HG03108 (cell line): ENCODE measurements at regions not wholly inside any gene's neighbourhood (a gene's known extent, or its start where the extent isn't known, plus 50 kb on each side); places are given as distances from the start of the nearest gene placed in this dataset.

Experiments
- ATAC-seq: cut with Tn5 transposase; IDR thresholded peaks from one replicate; pipeline ENCODE4 v1.9.1; 2021; ENCODE audit warnings: moderate library complexity; ENCODE audit not compliant: unreplicated experiment

DNA sequence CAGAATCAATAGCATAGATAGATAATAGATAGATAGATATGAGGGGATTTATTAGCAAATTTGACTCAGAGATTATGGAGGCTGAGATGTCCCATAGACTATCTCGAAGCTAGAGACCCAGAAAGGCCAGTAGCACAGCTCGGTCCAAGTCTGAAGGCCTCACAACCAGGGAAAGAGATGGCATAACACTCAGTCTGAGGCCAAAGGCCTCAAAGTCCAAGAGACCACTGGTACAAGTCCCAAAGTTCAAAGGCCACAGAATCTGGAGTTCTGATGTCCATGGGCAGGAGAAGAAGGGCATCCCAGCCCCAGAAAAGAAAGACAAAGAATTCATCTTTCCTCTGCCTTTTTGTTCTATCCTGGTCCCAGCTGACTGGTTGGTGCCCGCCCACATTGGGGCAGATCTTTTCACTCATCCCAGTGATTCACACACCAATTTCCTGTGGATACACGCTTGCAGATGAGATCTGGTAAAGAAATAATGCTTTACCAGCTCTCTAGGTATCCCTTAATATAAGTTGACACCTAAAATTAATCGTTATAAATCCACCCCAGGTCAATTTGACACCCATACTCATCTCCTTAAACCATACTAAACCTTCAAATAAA is 127.8 kb upstream of the FBN2 start:
- no peak for ATAC-seq

DNA sequence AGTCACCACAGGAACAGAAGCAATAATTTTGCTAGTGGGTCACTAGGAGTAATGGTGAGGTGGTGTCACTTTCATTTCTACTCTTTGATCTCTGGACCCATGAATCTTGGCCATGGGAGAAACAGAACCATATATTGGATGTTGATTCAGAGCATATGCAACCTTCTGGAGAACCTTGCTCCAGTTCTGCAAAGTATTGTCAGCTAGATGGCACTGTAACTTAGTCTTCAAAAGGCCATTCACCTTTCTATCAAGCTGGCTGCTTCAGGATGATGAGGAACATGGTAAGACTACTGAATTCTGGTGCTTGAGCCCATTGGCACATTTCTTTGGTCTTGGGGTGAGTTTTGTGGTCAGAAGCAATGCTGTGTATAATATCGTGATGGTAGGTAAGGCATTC is 129.1 kb upstream of the FBN2 start:
- no peak for ATAC-seq

DNA sequence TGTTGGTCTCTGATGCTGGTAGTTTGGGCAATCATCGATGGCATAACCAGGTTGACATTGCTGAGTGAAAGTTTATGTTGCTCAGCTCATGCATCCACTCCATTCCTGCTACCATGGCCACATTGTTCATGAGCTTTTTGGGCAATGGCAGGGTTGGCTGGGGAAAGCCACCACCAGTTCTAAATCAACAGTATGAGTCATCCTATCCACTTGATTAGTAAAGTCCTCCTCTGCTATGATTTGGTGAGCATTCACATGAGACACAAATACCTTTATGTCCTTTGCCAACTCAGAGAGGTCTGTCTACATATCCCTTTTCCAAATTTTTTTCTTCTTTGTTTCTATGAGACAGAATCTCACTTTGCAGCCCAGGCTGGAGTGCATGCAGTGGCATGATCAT is 129.7 kb upstream of the FBN2 start:
- ATAC-seq: no peak

DNA sequence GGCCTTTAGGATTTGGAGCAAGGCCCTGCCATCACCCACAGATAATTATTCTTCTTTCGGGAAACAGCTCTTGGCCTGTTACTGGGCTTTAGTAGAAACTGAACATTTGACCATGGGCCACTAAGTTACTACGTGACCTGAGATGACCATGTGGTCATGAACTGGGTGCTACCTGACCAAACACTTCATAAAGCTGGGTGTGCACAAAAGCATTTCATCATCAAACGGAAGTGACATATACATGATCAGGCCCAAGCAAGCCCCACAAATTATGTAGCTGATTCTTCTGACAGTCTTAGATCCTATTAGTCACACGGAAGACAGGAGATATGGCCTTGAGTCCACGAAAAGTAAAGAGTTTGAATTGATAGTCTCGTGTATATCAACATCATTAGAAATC is 130.9 kb upstream of the FBN2 start:
- ATAC-seq: no peak

DNA sequence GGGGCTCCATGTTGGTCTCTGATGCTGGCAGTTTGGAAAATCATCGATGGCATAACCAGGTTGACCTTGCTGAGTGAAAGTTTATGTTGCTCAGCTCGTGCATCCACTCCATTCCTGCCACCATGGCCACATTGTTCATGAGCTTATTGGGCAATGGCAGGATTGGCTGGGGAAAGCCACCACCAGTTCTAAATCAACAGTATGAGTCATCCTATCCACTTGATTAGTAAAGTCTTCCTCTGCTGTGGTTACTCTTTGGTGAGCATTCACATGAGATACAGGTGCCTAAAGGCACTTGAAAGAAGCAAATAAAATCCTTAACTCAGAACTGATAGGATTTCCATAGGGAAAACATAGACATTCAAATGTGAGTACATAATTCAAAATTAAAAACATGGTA is 131.8 kb upstream of the FBN2 start:
- ATAC-seq: no peak

DNA sequence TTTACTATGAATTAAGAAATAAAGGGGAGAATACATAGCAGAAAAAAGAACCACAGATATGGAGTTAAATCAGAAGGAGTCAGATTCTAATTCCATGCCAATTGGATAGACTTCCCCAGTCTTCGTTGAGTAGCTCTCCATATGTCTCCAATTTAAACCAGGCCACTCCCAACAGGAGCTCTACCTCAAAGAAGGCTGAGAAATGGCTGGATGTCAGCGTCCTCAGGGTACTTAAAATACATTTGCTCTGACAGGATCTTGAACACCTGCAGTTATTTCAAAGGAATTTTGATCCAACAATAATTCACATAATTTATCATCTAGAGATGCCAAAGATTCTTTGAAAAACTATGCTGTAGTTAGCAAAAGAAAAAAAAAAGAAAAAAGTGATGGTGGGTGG is 133.9 kb upstream of the FBN2 start:
- ATAC-seq: no peak

DNA sequence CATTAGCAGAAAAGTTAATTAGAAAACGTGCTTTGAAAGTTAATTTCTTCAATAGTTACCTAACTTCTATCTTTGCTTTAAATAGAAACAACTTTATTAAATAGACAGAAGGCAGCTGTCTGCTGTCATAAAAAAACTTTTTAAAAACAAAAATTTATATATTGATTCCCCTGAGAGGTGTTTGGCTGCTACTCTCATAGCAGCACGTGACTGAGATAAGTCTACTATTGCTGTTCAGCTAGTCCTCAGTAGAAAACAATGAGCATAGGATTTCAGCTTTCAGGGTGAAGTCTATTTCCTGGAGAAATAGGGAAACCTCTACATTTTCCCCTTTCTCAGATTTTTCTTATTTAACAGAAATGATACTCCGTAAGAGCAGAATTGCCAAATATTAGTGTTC is 135.0 kb upstream of the FBN2 start:
- no peak for ATAC-seq

DNA sequence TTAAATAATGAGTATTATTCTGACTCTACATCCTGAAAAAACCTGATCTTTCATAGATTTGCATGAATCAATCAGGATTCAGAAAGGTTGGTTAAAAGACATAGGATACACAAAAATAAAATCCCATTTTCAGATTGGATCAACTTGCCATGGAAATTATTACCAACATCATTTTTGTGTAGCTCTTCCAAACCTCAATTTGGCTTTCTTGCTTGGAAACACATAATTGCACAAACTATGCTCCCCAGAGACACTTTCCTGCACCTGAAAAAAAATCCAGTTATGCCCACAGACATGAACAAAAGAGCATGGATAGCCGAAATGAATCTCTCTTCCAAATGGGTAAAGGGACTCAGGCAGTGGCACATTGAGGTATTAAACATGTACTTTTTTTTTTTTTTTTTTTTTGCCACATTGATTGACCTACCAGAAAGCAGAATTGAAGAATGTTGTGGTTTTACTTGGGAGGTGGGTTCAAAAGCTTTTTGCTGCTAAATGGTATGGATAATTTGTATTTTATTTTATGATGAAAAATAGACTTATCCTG is 135.4 kb upstream of the FBN2 start:
- no peak for ATAC-seq

DNA sequence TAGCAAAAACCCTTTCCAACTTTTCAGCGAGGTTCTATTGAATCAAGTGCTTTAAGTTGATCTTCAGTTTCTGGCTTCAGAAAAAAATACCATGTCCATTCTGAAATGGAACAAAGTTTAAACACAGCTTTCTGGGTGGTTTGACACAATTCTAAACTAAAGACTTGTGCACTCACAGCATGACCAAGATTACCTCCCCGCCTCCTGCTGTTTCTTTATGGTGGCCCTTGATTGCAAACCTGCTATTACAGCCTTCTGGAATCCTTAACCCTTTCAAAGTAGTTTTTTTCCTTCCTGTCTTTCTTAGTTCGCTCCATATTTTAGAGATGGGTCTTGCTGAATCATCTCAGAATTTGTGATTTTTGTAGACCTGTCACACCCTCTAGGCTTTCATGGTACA is 135.9 kb upstream of the FBN2 start:
- ATAC-seq: no peak

DNA sequence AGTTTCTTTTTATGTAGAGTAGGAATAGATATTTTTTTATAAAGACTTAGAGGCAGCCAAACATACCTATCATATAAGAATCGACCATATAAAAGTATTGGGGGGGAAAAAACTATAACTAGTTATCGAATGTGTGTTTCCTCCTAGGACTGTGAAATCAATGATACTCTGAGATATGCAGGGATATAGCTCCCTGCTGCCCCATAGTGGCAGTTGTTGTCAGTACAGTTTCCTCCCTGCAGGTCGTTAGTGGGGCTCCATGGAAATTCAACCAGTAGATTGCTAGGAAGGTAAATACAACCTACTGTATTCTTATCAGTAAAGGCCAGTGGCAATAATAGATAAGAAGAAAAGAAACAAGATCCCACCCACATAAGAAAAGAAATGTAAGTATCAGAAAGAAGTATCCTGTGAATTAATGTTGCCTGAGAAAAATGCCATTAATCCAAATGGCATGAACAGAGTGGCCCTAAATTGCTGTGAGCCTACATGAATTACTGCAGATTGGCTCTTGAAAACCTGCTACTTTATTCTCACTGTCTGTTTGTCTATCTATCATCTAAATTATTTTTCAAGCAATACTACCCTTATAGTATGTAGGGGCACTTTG is 136.9 kb upstream of the FBN2 start:
- peak; percentile 81 for ATAC-seq

DNA sequence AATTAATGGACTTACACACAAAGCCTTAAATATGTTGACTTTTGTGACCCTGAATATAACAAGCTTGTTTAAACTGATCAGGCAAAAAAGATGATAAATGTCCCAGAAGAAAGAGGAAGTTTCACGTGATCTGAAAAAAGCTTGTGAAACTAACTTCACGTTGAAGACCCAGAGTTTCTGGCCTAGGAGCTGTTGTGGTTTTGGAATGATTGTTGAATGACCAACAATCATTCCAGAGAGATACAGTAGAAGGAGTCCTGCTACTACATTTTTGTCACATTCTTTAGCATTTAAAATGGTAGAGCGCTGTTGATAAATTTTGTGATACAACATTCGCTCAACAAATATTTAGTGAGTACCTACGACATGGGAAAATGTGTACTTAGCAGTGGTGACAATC is 143.1 kb upstream of the FBN2 start:
- ATAC-seq: no peak

DNA sequence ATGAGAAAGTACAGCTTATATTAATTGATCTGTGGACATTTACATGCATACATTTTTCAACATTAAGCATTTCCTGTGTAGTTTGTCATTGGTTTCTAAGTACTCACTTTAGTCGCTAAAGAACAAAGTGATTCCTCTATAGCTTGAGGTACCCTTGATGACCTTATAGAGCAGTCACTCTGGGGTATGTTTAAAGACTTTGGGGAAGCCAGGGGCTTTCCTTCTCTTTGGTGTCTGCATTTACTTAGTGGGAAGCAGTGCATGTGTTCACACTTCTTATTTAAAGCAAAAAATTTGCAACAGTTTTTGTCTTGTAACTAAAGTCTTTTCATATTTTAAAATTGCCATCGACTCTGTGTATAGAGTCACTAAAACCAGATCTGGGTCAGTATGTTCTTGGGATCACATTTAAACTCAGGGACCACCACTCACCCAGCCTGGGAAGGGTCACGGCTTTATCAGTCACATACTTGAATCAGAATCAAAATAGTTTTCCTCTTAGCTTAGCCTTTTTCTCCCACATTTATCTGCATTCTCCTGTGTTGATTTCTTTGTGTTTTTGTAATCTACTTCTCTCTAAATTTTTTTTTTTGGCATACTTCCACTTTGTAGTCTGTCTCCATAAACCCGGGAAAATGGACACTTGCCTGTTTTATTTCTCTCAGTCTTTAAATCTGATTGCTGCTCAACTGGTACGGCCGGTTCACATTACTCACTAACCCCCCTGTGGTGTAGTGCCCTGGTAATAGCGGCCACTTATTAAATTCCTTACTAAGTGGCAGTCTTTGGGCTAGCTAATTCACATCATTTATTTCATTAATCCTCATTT is 143.9 kb upstream of the FBN2 start:
- ATAC-seq: no peak

DNA sequence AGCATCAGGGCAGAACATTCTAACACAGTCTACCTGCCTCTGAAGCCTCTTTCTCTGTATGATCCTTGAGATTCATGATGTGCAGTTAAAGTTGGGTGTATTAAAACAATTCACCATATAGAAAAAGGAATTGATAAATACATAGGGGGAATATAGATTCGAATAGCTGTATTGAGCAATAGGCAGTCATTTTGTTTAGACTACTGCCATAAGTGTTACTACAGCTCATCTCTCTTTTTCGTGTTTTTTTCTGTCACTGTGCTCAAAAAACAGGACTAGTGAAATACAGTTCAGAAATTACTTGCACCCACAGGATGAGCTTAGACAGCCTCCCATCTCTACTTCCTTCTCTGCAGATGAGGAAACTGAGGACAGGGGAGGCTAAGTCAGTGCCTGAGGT is 144.6 kb upstream of the FBN2 start:
- ATAC-seq: no peak

DNA sequence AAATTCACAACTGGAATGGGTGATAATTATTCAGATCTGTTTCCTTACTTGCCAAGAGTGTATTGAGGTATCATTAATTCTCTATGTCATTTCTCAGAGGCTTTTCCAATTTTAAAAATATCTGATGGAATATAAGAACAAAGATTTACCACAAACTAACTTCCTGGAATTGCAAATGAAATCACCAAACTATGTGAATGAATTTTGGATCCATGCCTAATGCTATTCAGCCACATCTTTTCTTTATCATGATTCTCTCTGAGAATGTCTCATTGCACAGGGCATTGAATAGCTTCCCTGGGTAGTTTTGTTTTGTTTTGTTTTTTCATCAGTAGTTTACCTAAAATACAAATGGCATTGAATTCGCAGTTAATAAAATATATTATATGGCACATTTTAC is 146.9 kb upstream of the FBN2 start:
- ATAC-seq: no peak

DNA sequence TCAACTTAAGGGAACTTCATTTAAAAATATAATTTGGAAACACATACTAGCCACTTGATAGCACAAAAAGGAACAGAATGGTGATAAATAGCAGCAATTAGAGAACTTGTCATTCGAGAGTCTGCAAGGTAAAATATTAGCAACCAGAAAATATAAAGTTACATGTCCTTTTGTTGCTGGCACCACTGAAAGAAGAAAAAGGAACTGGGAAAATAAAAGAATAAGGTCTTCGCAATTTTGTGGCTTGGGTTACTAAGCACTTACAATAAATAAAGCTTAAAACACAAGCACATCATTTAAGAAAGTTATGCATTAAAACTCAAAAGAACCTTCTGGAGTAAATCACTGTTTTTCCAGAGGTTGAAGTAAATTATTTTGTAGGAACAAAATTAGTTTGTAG is 149.9 kb upstream of the FBN2 start:
- no peak for ATAC-seq

DNA sequence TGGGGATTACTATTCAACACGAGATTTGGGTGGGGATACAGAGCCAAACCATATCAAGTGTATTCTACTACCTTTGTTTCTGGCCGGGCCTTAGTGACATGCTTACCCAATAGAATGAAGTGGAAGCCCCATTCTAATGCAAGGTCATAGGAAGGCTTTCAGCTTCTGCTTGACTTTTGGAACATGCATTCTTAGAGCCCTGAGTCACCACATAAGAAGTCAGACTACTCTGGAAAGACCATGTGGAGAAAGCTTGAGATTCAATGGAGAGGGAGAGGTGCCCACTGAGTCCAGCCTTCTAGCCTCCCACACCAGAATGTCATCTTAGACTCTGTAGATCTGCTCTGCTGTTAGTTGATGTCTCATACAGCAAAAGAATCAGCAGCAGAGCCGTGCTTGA is 155.7 kb upstream of the FBN2 start:
- ATAC-seq: no peak

DNA sequence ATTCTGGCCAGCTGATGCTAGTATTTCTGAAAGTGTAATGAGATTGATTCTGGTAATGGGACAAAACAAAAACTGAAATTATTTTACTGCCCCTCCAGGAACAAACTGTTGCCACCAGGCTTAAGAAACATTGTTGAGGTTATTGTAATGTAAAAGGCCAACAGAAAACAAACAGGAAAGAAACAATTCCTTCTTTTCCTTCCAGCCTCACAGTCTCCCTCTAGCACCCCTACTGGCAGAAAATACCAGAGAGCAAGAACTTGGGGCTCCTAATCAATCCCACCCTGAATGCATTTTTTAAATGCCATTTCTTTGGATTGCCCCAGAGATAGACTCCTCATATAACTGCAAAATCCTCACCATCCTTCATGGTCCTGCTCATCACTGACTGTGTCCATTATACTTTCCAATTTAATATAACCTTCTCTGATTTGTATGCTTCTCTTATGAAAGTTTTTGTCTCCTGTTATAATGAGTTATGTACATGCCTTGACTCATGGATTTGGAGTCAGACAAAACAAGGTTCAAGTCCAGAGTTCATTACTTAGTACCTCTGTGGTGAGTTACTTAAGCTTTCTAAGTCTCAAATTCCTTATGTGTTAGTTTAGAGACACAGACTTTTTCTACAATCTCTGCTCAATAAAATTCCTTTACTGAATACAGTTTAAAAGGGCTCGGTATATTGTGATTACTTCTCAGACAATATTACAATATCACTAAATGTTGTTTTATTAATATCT is 157.9 kb upstream of the FBN2 start:
- ATAC-seq: no peak

DNA sequence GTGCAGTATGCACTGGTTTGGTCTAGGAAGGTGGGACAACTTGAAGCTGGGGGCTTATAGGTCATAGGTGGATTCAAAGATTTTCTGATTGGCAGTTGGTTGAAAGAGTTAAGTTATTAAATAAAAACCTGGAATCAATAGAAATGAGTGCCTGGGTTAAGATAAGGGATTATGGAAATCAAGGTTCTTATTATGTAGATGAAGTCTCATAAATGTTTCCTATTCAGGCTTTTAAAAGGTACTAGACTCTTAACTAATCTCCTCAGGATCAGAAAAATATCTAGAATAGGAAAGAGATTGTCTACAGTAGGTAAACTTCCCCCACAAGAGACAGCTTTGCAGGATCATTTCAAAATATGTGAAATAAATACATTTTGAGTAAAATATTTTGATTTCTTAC is 163.3 kb upstream of the FBN2 start:
- no peak for ATAC-seq

DNA sequence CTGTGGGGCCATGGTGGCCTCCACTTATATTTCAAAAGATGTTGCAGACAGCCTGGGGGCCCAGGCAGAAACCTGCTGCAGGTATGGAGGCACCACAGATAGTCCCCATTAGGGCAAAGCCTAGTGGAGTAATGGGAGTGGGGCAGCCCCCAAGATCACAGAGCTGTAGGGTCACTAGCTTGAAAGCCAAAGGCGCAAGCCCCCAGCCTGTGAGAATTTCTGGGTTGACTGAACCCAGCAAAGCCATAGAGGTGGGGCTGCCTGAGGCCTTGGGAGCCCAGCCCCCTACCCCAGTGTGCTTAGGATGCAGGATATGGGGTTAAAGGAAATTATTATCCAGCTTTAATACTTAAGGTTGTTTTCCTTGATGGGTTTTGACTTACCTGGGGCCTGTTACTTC is 165.3 kb upstream of the FBN2 start:
- ATAC-seq: no peak

DNA sequence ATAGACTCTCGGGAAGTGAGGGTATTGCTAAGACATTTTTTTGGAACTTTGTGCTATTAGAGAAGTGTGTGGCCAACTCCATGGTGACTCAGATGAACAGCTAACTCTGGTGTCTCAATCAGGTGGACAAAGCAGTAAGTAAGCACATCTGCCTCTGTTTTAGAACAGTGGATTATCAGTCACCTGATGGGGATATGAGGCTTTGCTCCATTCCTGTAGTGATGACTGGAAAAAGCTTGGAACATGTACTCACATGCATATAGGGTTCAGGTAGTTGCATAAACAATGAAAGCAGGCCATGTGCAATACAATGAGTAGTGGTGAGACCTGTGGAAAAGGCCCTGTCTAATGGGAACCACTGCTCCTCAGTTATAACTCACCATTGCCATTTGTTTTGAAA is 168.2 kb upstream of the FBN2 start:
- no peak for ATAC-seq

DNA sequence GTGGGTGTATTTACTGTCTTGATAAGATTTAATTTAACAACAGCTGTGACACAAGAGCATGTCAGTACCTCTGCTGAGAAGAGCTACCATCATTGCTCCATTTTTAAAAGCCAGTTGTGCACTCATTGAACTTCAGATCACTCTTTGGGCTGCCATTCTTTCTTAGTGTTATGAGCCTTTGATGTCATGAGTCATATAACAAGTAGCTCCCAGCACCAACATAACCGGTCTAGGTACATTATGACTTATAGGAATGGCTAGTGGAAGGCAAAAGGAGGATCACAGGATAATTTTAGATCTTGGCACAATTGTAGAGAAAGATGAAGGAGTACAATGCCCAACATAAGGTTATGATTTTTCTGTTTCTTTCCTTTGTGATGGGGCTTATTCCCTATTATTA is 170.8 kb upstream of the FBN2 start:
- ATAC-seq: no peak

DNA sequence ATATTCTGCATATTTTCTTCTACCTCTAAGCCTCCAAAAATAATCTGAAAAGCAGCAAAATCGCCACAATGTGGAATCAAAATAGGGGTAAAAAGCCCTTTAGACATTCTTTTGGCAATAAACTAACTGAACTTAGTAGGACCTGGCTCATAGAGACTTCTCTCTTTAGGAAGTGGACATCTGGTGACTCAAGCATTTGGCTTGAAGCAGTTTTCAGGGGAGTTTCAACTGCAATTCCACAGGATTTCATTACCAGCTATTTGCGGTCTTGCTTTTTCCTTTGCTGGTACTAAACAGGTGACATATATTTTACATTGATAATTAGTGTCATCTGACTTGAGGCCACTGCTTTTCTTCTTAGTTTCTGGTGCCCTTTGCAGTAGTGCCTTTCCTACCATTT is 173.2 kb upstream of the FBN2 start:
- no peak for ATAC-seq
